ENCODE measurements at regions not wholly inside any gene's neighbourhood (a gene's known extent, or its start where the extent isn't known, plus 50 kb on each side); places are given as distances from the start of the nearest gene placed in this dataset.

GRCh38 chr5:124876566-124876965 lies 130.1 kb upstream of the ZNF608 start:
- Histone ChIP-seq H3K4me1 (peaks cover 19% of the 10 kb centered on the region), H3K9me3 (no peaks in the 10 kb centered on the region), H3K4me3 (ENCODE audit: low read depth, low read length) (no peak overlapping the region), H3K36me3 (ENCODE audit: control insufficient read depth, insufficient read depth, low read length) (no peaks in the 10 kb centered on the region), H3K27me3 (replicated peaks; ENCODE audit: control insufficient read depth, insufficient read depth, low read length) (no peaks in the 10 kb centered on the region)
- BruUV-seq (replicated peaks), result no TSS peak
- Mint-ChIP-seq H3K27me3 (ENCODE audit: insufficient read depth, unreplicated experiment) (no peaks in the 10 kb centered on the region), H3K36me3 (ENCODE audit: insufficient read depth, unreplicated experiment) (no peaks in the 10 kb centered on the region), H3K9me3 (ENCODE audit: unreplicated experiment) (no peaks in the 10 kb centered on the region), H3K4me1 (ENCODE audit: low read depth, unreplicated experiment) (peaks cover 23% of the 10 kb centered on the region), H3K4me3 (ENCODE audit: unreplicated experiment) (no peak overlapping the region), H3K27ac (ENCODE audit: unreplicated experiment) (no peak overlapping the region)
- DNase-seq, result peak in 1 of 2 experiments; percentile 46
- POLR2A ChIA-PET, result no interaction called here
- intact Hi-C loops (cut with micrococcal nuclease; ENCODE audit: unreplicated experiment), result loop anchor here (1.0 kb wide), 1 partner anchor 32 kb away; no protein-coding TSS in a partner anchor
- CTCF ChIA-PET, result no interaction called here
- TF ChIP-seq, protein P1, sequence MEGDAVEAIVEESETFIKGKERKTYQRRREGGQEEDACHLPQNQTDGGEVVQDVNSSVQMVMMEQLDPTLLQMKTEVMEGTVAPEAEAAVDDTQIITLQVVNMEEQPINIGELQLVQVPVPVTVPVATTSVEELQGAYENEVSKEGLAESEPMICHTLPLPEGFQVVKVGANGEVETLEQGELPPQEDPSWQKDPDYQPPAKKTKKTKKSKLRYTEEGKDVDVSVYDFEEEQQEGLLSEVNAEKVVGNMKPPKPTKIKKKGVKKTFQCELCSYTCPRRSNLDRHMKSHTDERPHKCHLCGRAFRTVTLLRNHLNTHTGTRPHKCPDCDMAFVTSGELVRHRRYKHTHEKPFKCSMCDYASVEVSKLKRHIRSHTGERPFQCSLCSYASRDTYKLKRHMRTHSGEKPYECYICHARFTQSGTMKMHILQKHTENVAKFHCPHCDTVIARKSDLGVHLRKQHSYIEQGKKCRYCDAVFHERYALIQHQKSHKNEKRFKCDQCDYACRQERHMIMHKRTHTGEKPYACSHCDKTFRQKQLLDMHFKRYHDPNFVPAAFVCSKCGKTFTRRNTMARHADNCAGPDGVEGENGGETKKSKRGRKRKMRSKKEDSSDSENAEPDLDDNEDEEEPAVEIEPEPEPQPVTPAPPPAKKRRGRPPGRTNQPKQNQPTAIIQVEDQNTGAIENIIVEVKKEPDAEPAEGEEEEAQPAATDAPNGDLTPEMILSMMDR (IDR thresholded peaks at IDR 0.05; ENCODE audit: insufficient read depth in 1 of 2, low read depth in 1 of 2, low read length in 1 of 2, severe bottlenecking in 1 of 2, unreplicated experiment in 1 of 2), result no peak

GRCh38 chr5:124876983-124877382 lies 130.5 kb upstream of the ZNF608 start:
- CTCF ChIA-PET, result interaction anchor here (1.2 kb wide), 1 partner anchor 11 kb away, joined by 3 read pairs; no protein-coding TSS in a partner anchor
- intact Hi-C loops (cut with micrococcal nuclease; ENCODE audit: unreplicated experiment), result loop anchor here (1.0 kb wide), 1 partner anchor 31 kb away; no protein-coding TSS in a partner anchor
- H3K4me1 Mint-ChIP-seq (ENCODE audit: low read depth, unreplicated experiment), result peaks cover 21% of the 10 kb centered on the region

DNA sequence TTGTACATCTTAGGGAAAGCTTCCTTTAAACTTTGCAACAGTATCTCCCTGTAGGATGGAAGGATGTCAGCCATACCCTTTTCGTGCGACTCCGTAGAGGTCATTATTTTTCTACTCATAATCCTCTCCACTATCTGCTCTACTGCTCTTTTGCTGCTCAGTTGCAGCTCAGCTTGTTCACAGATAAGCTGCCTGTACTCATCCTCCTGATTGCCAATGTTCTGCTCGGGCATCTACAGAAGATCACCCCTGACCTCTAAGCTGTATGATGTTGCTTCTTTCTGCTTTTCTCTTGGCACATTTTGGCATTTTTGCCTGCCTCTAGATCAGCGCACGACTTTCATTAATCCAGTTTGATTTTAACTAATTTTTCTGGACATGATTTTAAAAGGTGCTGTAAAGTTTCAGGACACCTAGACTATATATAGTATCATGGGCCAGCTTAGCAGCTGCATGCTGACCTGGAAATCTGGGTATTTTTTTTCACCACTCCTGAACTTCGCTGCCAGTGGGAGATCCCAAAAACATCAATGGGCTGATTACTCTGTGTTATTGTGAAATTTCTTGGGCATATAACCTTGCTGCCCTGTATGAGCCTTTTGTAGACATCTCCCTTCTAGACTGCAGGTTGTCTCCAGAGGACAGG lies 131.2 kb upstream of the ZNF608 start:
- no peaks in the 10 kb centered on the region for H3K27me3 Mint-ChIP-seq (ENCODE audit: insufficient read depth, unreplicated experiment)
- BruUV-seq (replicated peaks), result no TSS peak
- DNase-seq, result no peak
- H3K9me3 Mint-ChIP-seq (ENCODE audit: unreplicated experiment), result no peaks in the 10 kb centered on the region
- no peaks in the 10 kb centered on the region for H3K27me3 ChIP-seq (replicated peaks; ENCODE audit: control insufficient read depth, insufficient read depth, low read length)
- H3K4me1 ChIP-seq, result peaks cover 19% of the 10 kb centered on the region
- TF ChIP-seq, protein P1 (IDR thresholded peaks at IDR 0.05; ENCODE audit: insufficient read depth in 1 of 2, low read depth in 1 of 2, low read length in 1 of 2, severe bottlenecking in 1 of 2, unreplicated experiment in 1 of 2), result no peak
- H3K9me3 ChIP-seq, result no peaks in the 10 kb centered on the region
- H3K36me3 ChIP-seq (ENCODE audit: control insufficient read depth, insufficient read depth, low read length), result no peaks in the 10 kb centered on the region
- H3K4me1 Mint-ChIP-seq (ENCODE audit: low read depth, unreplicated experiment), result peaks cover 16% of the 10 kb centered on the region
- no peaks in the 10 kb centered on the region for H3K36me3 Mint-ChIP-seq (ENCODE audit: insufficient read depth, unreplicated experiment)
- H3K4me3 ChIP-seq (ENCODE audit: low read depth, low read length), result no peak overlapping the region
- no peak overlapping the region for H3K4me3 Mint-ChIP-seq (ENCODE audit: unreplicated experiment)
- intact Hi-C loops (cut with micrococcal nuclease; ENCODE audit: unreplicated experiment), result no loop called here
- POLR2A ChIA-PET, result no interaction called here
- CTCF ChIA-PET, result interaction anchor here (1.2 kb wide), 1 partner anchor 10 kb away, joined by 3 read pairs; no protein-coding TSS in a partner anchor
- H3K27ac Mint-ChIP-seq (ENCODE audit: unreplicated experiment), result no peak overlapping the region

More at GRCh38 chr5:124876983-124877382, 130.5 kb upstream of the ZNF608 start:
- Mint-ChIP-seq H3K27ac (ENCODE audit: unreplicated experiment) (no peak overlapping the region), H3K36me3 (ENCODE audit: insufficient read depth, unreplicated experiment) (no peaks in the 10 kb centered on the region), H3K9me3 (ENCODE audit: unreplicated experiment) (no peaks in the 10 kb centered on the region), H3K27me3 (ENCODE audit: insufficient read depth, unreplicated experiment) (no peaks in the 10 kb centered on the region), H3K4me3 (ENCODE audit: unreplicated experiment) (no peak overlapping the region)
- POLR2A ChIA-PET, result no interaction called here
- Histone ChIP-seq H3K4me3 (ENCODE audit: low read depth, low read length) (no peak overlapping the region), H3K9me3 (no peaks in the 10 kb centered on the region), H3K36me3 (ENCODE audit: control insufficient read depth, insufficient read depth, low read length) (no peaks in the 10 kb centered on the region), H3K4me1 (peaks cover 19% of the 10 kb centered on the region), H3K27me3 (replicated peaks; ENCODE audit: control insufficient read depth, insufficient read depth, low read length) (no peaks in the 10 kb centered on the region)
- no peak for DNase-seq
- BruUV-seq (replicated peaks), result no TSS peak
- TF ChIP-seq, protein P1 (IDR thresholded peaks at IDR 0.05; ENCODE audit: insufficient read depth in 1 of 2, low read depth in 1 of 2, low read length in 1 of 2, severe bottlenecking in 1 of 2, unreplicated experiment in 1 of 2), result no peak
